ENCODE measurements at regions not wholly inside any gene's neighbourhood (a gene's known extent, or its start where the extent isn't known, plus 50 kb on each side); places are given as distances from the start of the nearest gene placed in this dataset.

DNA sequence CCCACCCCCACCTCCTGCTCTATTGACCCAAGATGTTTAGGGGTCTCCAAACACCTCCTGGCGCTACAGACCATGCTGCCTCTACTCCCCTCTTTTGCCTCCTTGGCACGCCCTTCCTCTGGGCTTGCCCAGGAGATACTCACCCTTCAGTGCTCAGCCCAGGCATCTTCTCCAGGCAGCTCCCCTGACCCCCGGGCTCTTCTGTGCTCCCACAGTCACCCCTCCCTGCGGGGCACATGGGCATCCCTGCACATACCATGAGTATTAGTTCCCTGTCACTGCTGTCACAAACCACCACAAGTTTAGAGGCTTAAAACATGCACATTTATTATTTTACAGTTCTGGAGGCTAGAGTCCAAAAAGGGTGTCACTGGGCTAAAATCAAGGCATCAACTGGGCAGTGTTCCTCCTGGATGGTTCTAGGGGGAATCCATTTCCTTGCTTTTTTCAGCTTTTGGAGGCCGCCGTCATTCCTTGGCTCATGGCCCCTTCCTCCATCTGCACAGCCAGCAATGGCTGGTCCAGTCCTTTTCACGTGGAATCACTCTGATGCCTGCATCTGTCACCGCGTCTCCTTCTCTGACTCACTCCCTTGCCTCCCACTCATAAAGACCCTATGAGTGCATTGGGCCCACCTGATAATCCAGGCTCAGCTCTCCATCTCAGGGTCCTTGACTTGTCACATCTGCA is 230.4 kb upstream of the COPS8 start:
- DNase-seq (ENCODE audit: low spot score): no peak

DNA sequence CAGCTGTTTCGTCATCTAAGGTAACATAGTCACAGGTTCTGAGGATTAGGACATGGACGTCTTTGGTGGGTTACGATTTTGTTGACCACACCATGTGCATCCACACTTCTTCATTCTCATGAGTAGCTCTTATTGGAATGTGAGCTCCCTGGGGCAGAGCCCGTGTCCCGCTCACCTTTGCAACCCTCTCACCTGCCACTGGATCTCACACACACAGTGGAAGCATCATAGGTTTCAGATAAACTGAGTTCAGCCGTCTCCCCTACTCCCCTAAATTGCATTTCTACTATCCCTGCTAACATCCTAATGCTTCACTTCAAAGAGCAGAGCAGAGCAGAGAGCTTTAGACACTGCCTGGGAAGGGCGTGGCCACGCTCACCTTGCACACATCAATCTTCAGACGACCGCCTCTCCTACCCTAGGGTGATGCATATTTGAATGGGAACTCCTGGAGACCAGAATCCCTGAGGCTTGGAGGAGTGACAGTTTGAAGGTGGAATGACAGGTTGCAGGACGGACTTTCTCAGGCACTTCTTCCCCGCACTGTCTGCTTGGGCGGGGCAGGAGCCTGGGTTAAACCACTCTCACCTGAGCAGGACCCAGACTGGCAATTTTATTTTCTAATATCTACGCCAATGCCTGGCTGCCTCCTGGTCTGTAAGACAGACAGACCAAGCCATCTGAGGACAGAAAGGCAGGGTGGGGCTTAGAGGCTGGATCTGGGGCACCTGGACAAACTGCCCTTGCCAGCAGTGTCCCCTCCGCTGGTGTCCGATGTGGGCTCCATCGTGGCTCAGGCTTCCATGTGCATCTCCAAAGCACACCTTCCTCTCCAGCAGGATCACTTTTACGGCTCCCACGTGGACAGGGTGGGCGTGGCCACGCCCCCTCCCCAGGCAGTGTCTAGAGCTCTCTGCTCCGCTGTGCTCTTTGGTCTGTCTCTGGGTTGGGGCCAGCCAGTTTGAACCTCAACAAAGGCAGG is 229.5 kb upstream of the COPS8 start:
- DNase-seq (ENCODE audit: low spot score): no peak

DNA sequence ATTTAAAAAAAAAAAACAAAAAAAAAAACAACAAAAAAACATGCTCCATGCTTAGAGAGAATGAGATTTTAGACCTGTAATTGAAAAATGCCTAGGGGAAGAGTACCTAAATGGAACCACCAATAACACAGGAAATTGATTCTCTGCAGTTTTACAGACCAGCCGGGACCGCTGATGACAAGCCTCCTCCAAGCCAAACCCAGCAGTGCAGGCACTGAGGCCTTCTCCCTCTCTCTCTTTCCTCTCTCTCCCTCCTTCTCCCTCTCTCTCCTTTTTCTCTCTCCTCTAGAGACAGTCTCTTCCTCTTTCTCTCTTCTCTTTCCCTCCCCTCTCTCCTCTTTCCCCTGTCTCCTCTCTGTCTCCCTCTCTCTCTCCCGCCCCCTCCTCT is 228.8 kb upstream of the COPS8 start:
- DNase-seq (ENCODE audit: low spot score): no peak

DNA sequence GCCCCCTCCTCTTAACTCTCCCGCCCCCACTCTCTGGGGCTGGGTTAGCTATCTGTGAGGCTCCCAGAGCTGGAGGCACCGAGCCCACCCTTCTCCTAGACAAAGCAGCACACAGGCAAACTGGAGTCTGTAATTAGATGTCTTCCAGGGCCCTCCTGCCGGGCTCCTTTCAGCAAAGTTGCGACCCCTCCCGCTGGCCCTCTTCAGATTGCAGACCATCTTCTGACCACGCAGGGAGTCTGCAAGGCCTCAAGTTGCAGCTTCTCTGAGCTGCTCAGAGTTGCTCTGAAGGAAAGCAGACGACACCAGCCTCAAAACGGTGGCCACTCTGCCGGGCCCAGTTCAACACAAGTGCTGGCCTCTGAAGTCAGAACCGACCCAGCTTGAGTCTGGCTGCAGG is 228.4 kb upstream of the COPS8 start:
- no peak for DNase-seq (ENCODE audit: low spot score)

DNA sequence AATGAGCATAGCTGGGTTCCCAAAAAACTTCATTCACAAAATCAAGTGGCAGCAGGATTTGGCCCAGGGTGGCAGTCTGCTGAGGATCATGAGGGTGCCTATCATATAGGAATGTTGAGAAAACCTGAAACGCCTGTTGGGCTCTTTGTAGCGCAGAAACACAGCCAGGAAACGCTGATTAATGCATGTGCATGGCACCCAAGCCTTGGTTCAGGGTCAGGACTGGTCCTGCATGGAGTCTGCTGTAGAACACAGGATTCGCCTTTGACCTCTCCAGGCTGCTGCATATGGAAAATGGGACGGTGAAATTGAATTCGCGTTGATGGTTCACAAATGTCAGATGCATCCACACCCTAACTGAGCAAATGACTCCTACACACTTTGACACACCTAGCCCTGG is 227.9 kb upstream of the COPS8 start:
- no peak for DNase-seq (ENCODE audit: low spot score)

DNA sequence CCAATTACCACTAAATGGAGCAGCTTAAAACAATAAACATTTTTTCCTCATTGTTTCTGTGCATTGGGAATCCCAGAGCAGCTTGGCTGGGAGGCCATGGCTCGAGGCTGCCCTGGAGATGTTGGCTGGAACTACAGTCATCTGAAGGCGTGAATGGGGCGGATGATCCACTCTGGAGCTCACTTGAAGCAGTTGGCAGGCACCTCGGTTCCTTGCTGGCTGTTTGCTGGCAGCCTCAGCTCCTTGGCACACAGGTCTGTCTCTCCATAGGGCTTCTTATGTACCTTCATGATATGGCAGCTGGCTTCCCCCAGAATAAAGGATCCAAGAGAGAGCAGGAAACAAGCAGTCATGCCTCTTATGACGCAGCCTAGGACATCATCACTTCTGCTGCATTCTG is 227.0 kb upstream of the COPS8 start:
- DNase-seq (ENCODE audit: low spot score): no peak

DNA sequence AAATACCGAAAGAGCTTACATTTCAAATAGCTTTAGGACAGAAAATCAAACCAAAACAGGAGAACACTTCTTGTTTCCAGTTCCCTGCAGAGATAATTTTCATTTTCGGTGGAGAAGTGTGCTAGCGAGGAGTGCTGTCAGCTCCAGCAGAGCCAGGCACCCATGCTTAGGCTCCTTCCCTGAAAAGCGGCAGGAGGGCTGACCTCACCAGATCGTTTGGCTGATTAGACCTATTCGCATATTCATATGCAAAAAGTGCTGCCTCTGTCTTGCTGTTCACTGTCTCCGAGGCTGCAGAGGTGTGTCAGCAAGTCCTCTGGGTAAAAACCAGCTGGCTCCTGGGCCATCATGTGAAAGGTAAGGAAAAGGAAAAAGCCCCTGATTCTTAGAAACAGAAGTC is 225.8 kb upstream of the COPS8 start:
- no peak for DNase-seq (ENCODE audit: low spot score)

DNA sequence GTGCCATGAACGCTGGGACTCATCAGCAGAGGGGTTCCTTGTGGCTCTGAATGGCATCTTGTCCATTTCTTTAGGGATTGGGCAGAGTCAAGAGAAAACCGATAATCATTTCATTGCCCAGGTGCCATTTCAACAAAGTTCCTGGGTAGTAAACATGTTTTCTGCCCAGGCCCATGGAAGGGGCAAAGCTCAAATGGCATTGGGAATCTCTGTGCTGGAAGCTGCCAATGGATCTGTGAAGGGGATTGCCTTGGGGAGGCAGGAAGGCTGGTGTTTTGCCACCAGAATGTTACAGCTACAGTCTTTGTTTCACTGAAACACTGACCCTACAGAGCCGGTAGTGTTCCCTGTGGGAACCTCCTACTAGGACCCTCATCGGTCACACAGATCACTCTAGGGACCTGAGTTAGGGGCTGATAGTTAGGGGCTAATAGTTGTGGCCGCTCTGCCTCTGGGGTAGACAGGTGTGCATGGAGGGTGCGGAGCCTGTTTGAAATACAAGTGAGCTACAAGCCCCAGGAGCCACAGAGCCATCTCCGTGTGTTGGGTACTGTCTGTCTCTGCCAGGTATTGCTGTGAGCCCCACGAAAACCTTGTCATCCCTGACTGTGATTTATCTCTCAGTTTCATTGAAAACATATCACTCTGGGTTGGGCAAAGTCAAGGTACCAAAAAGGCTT is 224.4 kb upstream of the COPS8 start:
- DNase-seq (ENCODE audit: low spot score): no peak

DNA sequence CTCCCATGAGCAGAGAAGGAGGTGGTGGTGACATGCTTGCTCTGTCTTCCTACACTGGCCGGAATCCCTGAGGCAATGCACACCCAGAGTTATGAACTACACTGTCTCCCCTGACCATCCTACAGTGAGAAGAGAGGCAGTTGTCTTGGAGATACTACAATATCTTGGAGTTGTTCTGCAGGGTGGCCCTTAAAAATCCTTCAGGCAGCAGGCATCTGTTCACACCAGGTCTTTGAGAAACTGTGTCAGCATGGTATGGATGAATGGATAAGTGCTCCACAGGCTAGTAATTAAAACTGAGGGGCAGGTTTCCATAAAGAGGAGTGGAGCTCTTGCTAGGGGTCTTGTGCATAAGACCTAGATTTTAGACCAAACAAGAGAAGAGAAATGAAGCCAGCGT is 223.7 kb upstream of the COPS8 start:
- no peak for DNase-seq (ENCODE audit: low spot score)

DNA sequence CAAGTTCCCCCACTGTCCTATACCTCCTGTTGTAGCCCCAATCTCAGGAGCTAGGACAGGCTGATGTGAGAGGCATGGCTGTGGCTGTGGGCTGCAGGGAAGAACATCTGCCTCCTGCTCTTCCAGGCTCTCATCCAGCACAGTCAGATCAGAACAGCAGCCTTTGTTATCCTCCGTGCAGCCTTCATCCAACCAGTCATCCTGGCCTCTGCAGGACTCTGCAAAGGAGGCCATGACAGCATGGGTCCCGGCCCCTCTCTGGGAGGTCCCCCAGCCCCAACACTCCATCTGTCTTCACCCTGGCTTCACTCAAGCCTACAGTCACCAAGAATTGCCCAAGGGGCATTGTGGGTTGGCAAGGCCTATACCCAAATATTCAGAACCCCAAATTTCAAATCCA is 223.2 kb upstream of the COPS8 start:
- peak; percentile 55 for DNase-seq (ENCODE audit: low spot score)

DNA sequence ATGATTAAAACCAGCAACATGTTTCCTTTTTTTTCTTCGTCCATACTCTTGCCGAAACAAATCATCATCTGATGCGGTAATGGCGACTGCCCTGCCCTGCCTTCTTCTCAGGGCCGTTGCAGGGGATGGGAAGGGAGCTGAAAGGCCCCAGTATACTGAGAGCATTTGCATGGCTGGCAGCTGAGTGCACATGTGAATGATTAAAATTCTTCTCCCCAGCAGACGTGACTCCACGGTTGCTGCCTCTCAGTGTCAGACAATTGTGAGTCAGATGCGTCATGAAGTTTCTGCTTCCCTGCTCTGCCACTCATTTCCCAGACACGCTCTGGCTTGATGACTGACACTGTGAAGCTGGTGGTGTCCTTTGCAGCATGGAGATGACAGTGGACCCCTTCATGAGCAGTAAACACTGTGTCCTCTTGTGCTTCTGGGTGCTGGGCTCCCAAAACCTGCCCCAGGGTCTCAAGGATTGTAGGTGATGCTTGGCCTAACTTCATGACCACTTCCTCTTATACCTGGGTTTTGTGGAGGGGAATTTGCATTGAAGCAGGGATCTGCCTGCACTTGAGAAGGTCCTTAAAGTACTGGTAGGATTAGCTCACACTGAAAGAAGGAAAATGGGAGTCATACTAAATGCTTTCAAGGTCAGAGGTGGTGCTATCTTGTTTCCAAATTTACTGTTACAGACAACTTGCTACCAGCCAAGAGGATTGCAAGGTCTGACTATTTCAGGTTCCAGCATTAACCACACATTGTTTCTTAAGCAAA is 222.5 kb upstream of the COPS8 start:
- DNase-seq (ENCODE audit: low spot score): peak; percentile 91

DNA sequence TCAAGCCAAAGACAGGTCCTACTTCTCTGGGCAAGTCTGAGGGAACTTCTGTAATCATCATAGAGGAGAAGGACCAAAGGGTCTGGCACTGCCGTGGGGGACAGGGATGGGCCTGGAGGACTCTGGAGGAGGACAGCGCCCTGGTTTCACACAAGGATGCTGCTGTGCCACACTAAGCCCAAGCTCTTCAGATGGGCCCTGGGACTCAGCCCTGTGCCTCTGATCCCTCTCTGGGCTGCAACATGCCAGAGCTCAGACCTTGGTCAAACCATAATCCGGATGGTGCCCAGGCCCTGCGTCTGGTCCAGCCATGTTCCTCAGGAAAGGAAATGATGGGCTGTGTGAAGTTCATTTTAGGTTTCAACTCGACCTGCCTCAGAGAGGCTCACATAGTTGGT is 222.0 kb upstream of the COPS8 start:
- no peak for DNase-seq (ENCODE audit: low spot score)

DNA sequence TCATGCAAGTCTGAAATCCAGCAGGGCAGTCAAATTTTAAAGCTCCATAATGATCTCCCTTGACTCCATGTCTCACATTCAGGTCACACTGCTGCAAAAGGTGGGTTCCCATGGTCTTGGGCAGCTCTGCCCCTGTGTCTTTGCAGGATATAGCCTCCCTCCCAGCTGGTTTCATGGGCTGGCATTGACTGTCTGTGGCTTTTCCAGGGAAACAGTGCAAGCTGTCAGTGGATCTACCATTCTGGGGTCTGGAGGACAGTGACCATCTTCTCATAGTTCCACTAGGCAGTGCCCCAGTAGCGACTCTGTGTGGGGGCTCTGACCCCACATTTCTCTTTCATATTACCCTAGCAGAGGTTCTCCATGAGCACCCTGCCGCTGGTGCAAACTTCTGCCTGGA is 220.6 kb upstream of the COPS8 start:
- no peak for DNase-seq (ENCODE audit: low spot score)

DNA sequence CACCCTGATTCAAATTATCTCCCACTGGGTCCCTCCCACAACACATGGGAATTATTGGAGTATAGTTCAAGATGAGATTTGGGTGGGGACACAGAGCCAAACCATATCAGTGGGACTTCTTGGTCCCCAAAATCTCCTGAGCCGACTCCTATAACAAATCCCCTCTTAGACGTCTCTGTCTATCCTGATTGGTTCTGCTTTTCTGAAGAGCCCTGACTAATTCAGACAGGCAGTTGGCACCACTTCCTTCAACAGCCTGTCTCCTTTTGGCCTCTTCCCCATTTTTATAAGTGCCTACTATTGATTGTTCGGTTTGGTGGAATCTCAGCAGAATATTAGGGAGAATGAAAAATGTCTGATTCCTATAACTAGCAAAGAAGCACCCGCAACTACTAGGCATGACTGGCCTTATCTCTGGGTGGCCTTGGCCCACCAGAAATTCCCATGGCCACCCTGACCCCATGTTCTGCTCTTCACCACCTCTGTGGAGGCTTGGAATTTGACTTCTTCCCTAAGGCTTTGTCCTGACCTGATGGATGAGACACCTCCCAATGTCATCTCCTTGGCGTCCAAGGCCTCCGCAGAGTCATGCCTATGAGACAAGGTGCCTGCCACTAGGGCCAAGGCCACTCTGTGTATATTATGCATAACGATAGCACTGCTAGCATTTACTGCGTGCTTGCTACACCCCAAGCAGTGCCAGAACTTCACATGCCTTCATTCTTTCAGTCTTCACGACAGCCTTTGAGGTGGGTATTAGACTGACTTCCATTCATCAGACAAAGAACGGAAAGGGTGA is 218.9 kb upstream of the COPS8 start:
- no peak for DNase-seq (ENCODE audit: low spot score)

DNA sequence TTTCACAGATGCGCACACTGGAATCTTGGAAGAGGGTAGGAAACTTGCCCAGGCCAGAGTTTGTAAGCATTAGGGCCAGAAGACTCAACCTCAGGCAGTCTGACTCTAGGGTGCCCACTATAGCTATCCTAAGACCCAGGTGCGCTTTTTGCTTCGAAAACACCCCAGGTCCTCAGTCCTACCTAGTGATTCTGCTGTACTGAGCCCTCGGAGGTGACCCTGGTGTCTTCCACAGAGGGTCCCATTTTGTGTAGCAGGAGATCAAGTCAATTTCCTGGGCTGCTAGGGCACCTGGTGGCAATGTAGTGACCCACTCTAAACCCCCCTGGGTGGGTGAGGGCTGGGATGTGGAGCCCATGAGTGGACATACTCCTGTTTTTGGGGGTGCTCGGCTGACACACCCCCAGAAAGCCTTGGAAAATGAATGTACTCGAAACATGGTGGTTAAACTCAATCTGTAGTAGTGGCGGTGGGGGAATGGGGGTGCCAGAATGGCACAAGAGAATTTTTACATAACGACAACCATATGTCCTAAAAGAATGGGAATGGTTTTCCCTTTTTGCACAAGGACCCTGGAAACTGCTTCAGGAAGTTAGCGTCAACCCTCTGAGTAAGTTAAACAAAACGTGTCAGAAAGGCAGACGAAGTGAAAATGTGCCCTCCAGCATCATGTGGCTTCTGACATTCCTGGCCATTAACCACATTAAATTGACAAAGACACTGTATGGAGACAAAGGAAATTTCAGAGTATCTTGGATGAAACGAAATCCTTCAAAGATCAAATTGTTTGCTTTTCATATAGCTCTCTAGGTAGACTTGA is 218.0 kb upstream of the COPS8 start:
- DNase-seq (ENCODE audit: low spot score): no peak

DNA sequence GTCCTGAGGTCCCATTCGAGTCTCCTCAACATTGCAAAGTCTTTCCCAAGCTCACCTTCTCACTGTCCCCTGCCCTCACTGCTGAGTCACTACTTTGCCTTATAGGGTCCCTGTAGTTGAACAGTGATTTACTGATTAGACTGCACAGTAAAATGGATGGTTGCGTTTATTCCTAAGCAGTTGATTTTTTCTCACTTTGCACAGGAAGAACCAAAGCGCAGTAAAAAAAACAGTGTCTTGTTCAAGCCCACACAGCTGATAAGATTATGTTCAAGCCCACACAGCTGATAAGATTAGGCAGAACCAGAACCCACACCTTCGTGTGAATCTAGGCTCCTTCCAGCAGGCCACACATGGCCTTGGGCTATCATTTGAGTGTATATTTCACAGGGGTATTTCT is 215.3 kb upstream of the COPS8 start:
- DNase-seq (ENCODE audit: low spot score): no peak

DNA sequence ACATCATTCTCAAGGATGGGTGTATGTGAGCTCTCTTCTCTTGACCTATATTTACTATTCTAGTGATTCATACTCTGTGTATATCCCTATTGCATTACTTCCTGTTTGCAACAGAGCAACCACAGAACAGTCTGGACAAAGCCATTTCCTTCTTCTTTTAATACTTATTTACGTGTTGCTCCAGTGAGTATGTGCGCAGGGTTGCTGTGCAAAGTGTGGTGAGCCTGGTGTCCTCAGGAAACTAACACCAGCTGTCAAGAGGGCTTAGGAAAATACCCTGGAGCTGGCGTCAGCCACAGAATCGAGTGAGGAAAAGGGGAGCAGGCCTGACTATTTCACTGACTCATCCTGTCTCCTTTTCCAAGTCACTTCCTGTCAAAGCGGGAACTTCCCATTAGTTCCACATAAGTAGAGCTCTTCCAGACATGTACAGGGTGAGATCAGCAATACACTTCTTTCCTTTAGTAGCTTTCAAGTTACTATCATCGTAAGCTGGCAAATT is 214.1 kb upstream of the COPS8 start:
- peak; percentile 85 for DNase-seq (ENCODE audit: low spot score)

DNA sequence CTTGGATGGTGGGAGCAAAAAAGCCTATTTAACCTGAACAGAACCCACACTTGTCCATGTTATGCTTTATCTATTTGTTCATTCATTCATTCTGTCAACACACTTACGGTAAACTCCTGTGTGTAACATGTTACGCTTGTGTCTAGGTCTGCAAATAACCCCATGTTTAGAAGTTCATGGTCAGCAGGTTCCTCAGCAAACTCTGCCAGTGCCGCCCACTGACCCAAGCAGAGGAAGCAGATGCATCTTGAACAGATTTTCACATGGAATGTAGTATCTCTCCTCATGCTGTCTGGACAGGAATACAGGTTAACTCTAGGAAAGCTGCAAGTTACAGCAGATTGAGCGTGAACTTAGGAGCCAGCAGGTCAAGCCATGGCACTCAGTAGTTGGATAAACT is 213.7 kb upstream of the COPS8 start:
- DNase-seq (ENCODE audit: low spot score): no peak

DNA sequence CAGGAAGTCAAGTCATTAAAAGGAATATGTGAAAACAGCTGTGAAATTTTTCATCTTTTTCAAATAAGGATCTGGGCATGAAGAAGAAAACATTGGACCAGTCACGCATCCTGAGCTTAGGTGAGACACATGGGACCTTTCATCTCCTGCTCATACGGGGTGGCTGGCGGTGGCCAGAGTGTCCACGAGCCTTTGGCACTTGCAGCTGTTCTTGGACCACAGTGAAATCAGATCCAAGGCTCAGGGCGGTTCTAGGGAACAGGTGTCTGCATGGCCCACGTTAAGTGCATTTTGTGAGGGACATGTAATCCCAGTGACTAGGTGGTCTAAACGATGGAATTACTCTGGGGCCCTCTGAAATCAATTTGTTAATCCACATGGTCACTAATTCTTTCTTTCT is 212.7 kb upstream of the COPS8 start:
- DNase-seq (ENCODE audit: low spot score): no peak

DNA sequence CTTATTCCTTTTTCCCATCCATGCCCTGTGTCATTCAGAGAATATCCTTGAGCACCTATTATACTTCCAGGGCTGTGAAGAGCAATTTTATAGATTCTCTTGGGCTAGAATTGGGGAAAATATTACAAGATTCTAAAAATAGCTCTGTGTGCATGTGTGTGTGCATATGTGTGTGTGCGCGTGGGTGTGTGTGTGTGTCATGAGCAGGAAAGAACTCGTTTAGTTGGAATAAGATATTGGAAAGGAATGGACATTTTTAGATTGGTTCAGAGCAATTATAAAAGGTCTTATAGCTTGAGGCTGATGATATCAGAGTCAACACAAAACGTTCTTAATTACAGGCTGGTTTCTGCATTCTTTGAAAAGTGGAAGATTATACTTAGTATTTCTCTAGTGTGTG is 212.1 kb upstream of the COPS8 start:
- no peak for DNase-seq (ENCODE audit: low spot score)

Measured in GM03348 (cell line).